ENCODE measurements at regions not wholly inside any gene's neighbourhood (a gene's known extent, or its start where the extent isn't known, plus 50 kb on each side); places are given as distances from the start of the nearest gene placed in this dataset.

GRCh38 chr3:38969317-38970235 lies 82.2 kb downstream of the SCN11A start:
- no peak overlapping the region for H2BK5ac ChIP-seq (ENCODE audit: low read depth, low read length)
- H2AK5ac ChIP-seq (ENCODE audit: low read depth, low read length): no peak overlapping the region
- no peak overlapping the region for H3K56ac ChIP-seq (replicated peaks; ENCODE audit: insufficient read length, low read depth, low read length)
- no peak overlapping the region for H3K27ac ChIP-seq (ENCODE audit: low read depth, low read length)
- H3K4ac ChIP-seq (replicated peaks; ENCODE audit: insufficient read length, low read depth, low read length): no peak overlapping the region
- 81% methylated on average over 9 of the region's 9 CpGs; no CpG with 5 or more reads in 1 of the 2 experiments for WGBS, 2 experiments (ENCODE audit: extremely low coverage in 1 of 2, insufficient coverage in 1 of 2, insufficient read length in 1 of 2, insufficient replicate concordance in 2 of 2, low coverage in 1 of 2, low lambda C conversion rate in 2 of 2, missing lambda C conversion rate in 1 of 2)
- no peak overlapping the region for H3K9ac ChIP-seq (replicated peaks in 1 of 4; ENCODE audit: extremely low read depth in 1 of 4, low read depth in 3 of 4, low read length in 3 of 4)
- no peak overlapping the region for H3K18ac ChIP-seq (ENCODE audit: extremely low read depth, low read length)
- ChIA-PET POLR2A (ENCODE audit: partially characterized antibody) (no interaction called here), CTCF (ENCODE audit: partially characterized antibody) (interaction anchor here (1.0 to 4.8 kb wide), 9 partner anchors 10 to 448 kb away, joined by 3 to 43 read pairs (median 4); no protein-coding TSS in a partner anchor)
- H4K20me1 ChIP-seq (replicated peaks in 1 of 2; ENCODE audit: control insufficient read depth in 1 of 2, insufficient read depth in 2 of 2, low read length in 2 of 2): no peaks in the 10 kb centered on the region
- no peak overlapping the region for H4K91ac ChIP-seq (replicated peaks; ENCODE audit: insufficient read length, low read length)
- H3K27me3 ChIP-seq (replicated peaks in 1 of 4; ENCODE audit: control insufficient read depth in 3 of 4, extremely low read depth in 1 of 4, insufficient read depth in 3 of 4, low read length in 3 of 4): peaks cover 0 to 2% (median 0%) of the 10 kb centered on the region in 4 experiments; a peak in 1 of 7 replicates
- H2AFZ ChIP-seq (ENCODE audit: low read length): no peak overlapping the region
- H3K23ac ChIP-seq (ENCODE audit: insufficient read length): no peak overlapping the region
- H3K4me2 ChIP-seq (ENCODE audit: insufficient read depth in 1 of 2, low read depth in 2 of 2, low read length in 2 of 2): no peak overlapping the region
- H2BK15ac ChIP-seq (ENCODE audit: low read length): no peak overlapping the region
- no peaks in the 10 kb centered on the region for H3K36me3 ChIP-seq (ENCODE audit: control insufficient read depth in 2 of 4, insufficient read depth in 4 of 4, low read length in 3 of 4)
- H3K9me3 ChIP-seq (ENCODE audit: insufficient read depth in 2 of 2, low read depth in 1 of 2, low read length in 1 of 2): no peaks in the 10 kb centered on the region
- H2BK12ac ChIP-seq (ENCODE audit: low read depth, low read length): no peak overlapping the region
- TF ChIP-seq FOSL1 (IDR thresholded peaks at IDR 0.05; ENCODE audit: insufficient read depth, low read depth, low read length) (no peak), YY1 (IDR thresholded peaks at IDR 0.05; ENCODE audit: low read depth, low read length) (no peak), CHD1 (IDR thresholded peaks at IDR 0.05; ENCODE audit: low read depth, low read length) (no peak), KDM1A (IDR thresholded peaks at IDR 0.05; ENCODE audit: borderline replicate concordance, low read length) (no peak), RNF2 (IDR thresholded peaks at IDR 0.05; ENCODE audit: borderline replicate concordance, low read depth, low read length, missing control alignments, poor library complexity, severe bottlenecking) (no peak), PHF8 (conservative IDR thresholded peaks at IDR 0.05; ENCODE audit: low read depth, low read length) (no peak), POLR2A (IDR thresholded peaks at IDR 0.05; ENCODE audit: control extremely low read depth in 1 of 2, low read depth in 2 of 2, low read length in 2 of 2) (no peak), ATF3 (IDR thresholded peaks at IDR 0.05; ENCODE audit: insufficient read depth, low read depth, low read length) (no peak)
- H2BK120ac ChIP-seq (replicated peaks; ENCODE audit: low read depth, low read length): no peak overlapping the region
- no peak overlapping the region for H4K5ac ChIP-seq (ENCODE audit: insufficient read length, low read depth, low read length)
- H3K79me1 ChIP-seq (ENCODE audit: low read depth, low read length): no peaks in the 10 kb centered on the region
- FAIRE-seq (no peak), DNase-seq (ENCODE audit: low read depth in 1 of 2, low spot score in 2 of 2) (no peak)
- no peak overlapping the region for H2BK20ac ChIP-seq (ENCODE audit: low read length)
- no peaks in the 10 kb centered on the region for H3K79me2 ChIP-seq (ENCODE audit: control insufficient read depth in 1 of 2, insufficient read depth in 2 of 2, low read length in 2 of 2)
- H3K14ac ChIP-seq (ENCODE audit: insufficient read length): no peak overlapping the region
- no peak overlapping the region for H3K4me3 ChIP-seq (ENCODE audit: extremely low read depth in 1 of 4, insufficient read depth in 2 of 4, low read depth in 3 of 4, low read length in 4 of 4)
- H4K8ac ChIP-seq (ENCODE audit: extremely low read depth, insufficient read depth, low read length): no peak overlapping the region
- H3K4me1 ChIP-seq (replicated peaks in 1 of 4; ENCODE audit: control insufficient read depth in 3 of 4, insufficient read depth in 4 of 4, low read length in 3 of 4): peaks cover 0 to 5% (median 1%) of the 10 kb centered on the region in 4 experiments; a peak in 3 of 7 replicates
- no peaks in the 10 kb centered on the region for H3K23me2 ChIP-seq (ENCODE audit: low read depth, low read length)

Data from H1 (cell line).